ENCODE measurements at regions not wholly inside any gene's neighbourhood (a gene's known extent, or its start where the extent isn't known, plus 50 kb on each side); places are given as distances from the start of the nearest gene placed in this dataset.

- DNase-seq = no peak
Observed at GRCh38 chr18:22680944-22681343, 252.2 kb upstream of the RBBP8 start.

- no peak for DNase-seq
Observed at GRCh38 chr18:22681908-22682307, 251.2 kb upstream of the RBBP8 start.

- no peak for DNase-seq
Observed at GRCh38 chr18:22682720-22683119, 250.4 kb upstream of the RBBP8 start.

GRCh38 chr18:22683196-22683676 lies 249.9 kb upstream of the RBBP8 start:
- DNase-seq = no peak

- DNase-seq = no peak
Observed at GRCh38 chr18:22683786-22684185, 249.3 kb upstream of the RBBP8 start.

- no peak for DNase-seq
Observed at GRCh38 chr18:22684268-22684667, 248.9 kb upstream of the RBBP8 start.

- DNase-seq = no peak
Observed at GRCh38 chr18:22685788-22686187, 247.3 kb upstream of the RBBP8 start.

GRCh38 chr18:22687892-22688680 lies 245.0 kb upstream of the RBBP8 start:
- no peak for DNase-seq

- DNase-seq = no peak
Observed at GRCh38 chr18:22688877-22689496, 244.1 kb upstream of the RBBP8 start.

- no peak for DNase-seq
Observed at GRCh38 chr18:22689712-22690111, 243.4 kb upstream of the RBBP8 start.

GRCh38 chr18:22690556-22690955 lies 242.6 kb upstream of the RBBP8 start:
- DNase-seq = no peak

- DNase-seq = peak; percentile 95
Observed at GRCh38 chr18:22691946-22692710, 241.0 kb upstream of the RBBP8 start.

- peak; percentile 99 for DNase-seq
Observed at GRCh38 chr18:22694954-22695353, 238.2 kb upstream of the RBBP8 start.

- DNase-seq = no peak
Observed at GRCh38 chr18:22695674-22696073, 237.5 kb upstream of the RBBP8 start.

GRCh38 chr18:22697561-22697960 lies 235.6 kb upstream of the RBBP8 start:
- no peak for DNase-seq

- DNase-seq = no peak
Observed at GRCh38 chr18:22698711-22699110, 234.4 kb upstream of the RBBP8 start.

GRCh38 chr18:22699629-22700028 lies 233.5 kb upstream of the RBBP8 start:
- DNase-seq = no peak

GRCh38 chr18:22700920-22701319 lies 232.2 kb upstream of the RBBP8 start:
- no peak for DNase-seq

GRCh38 chr18:22701326-22701725 lies 231.8 kb upstream of the RBBP8 start:
- DNase-seq = no peak

GRCh38 chr18:22701795-22702194 lies 231.3 kb upstream of the RBBP8 start:
- DNase-seq = no peak

- no peak for DNase-seq
Observed at GRCh38 chr18:22702806-22703205, 230.3 kb upstream of the RBBP8 start.

GRCh38 chr18:22703883-22704585 lies 229.1 kb upstream of the RBBP8 start:
- peak; percentile 55 for DNase-seq

- no peak for DNase-seq
Observed at GRCh38 chr18:22704586-22704918, 228.6 kb upstream of the RBBP8 start.

Data from HCEC 1CT (cell line).